Upper lobe of left lung (tissue), 6 donors: ENCODE measurements at regions not wholly inside any gene's neighbourhood (a gene's known extent, or its start where the extent isn't known, plus 50 kb on each side); places are given as distances from the start of the nearest gene placed in this dataset.

Experiments
- ATAC-seq, 2 donors: fragments of 200-7000 bp; cut with Tn5 transposase; one replicate each; pipeline ENCODE4 v1.9.1; 2022; ENCODE audit warnings: mild to moderate bottlenecking in 2 of 2, moderate library complexity in 2 of 2; ENCODE audit not compliant: low FRiP score in 2 of 2
- DNase-seq, 2 donors: peaks; one replicate each; pipeline ENCODE4 v3.0.0-alpha.2; 2019 to 2020
- H3K27ac ChIP-seq, 4 donors: fragments of 200-600 bp; sonication (generic); one replicate each; pipeline ENCODE4 v1.5.1; 2016 to 2019
- H3K27me3 ChIP-seq, 4 donors: fragments of 200-600 bp; sonication (generic); one replicate each; pipeline ENCODE4 v1.5.1; 2017 to 2019
- H3K36me3 ChIP-seq, 4 donors: fragments of 200-600 bp; sonication (generic); one replicate each; pipeline ENCODE4 v1.5.1; 2016 to 2019
- H3K4me1 ChIP-seq, 4 donors: fragments of 200-600 bp; sonication (generic); one replicate each; pipeline ENCODE4 v1.5.1; 2018 to 2019
- H3K4me3 ChIP-seq, 4 donors: fragments of 200-600 bp; sonication (generic); one replicate each; pipeline ENCODE4 v1.5.1; 2017 to 2019; ENCODE audit warnings: mild to moderate bottlenecking in 2 of 4, moderate library complexity in 1 of 4
- H3K9me3 ChIP-seq, 4 donors: fragments of 200-600 bp; sonication (generic); one replicate each; pipeline ENCODE4 v1.5.1; 2018 to 2019
- CTCF ChIP-seq, 6 experiments: fragments of 450-650 bp in 4 of 6; fragments of 200-600 bp in 2 of 6; sonication (generic) in 2 of 6; IDR thresholded peaks; one replicate each; pipeline ENCODE4 v1.5.1; 2016 to 2019; ENCODE audit warnings: antibody characterized with exemption in 6 of 6
- EP300 ChIP-seq, 4 donors: sonication (generic); formaldehyde crosslinking; IDR thresholded peaks; one replicate each; pipeline ENCODE4 v1.5.1; 2017; ENCODE audit warnings: antibody characterized with exemption in 4 of 4, control low read depth in 2 of 4
- POLR2A ChIP-seq, 4 donors: fragments of 450-650 bp; IDR thresholded peaks; one replicate each; pipeline ENCODE4 v1.5.1; 2016 to 2017; ENCODE audit warnings: antibody characterized with exemption in 4 of 4, mild to moderate bottlenecking in 2 of 4
- POLR2AphosphoS5 ChIP-seq, 2 donors: sonication (generic); formaldehyde crosslinking; IDR thresholded peaks; one replicate each; pipeline ENCODE4 v1.5.1; 2017; ENCODE audit warnings: antibody characterized with exemption in 2 of 2
- WGBS, 2 donors: methylation state at CpG; one replicate each; pipeline ENCODE4 v1.1.5; 2017 to 2018; 5-methylcytosine and 5-hydroxymethylcytosine counted together
- donor health status: DM: no; HTN: no; CAD: no; lungs with moderate emphysema.
- donor health status: DM: no; HTN: yes; CAD: no; lungs with severe emphysema.

DNA sequence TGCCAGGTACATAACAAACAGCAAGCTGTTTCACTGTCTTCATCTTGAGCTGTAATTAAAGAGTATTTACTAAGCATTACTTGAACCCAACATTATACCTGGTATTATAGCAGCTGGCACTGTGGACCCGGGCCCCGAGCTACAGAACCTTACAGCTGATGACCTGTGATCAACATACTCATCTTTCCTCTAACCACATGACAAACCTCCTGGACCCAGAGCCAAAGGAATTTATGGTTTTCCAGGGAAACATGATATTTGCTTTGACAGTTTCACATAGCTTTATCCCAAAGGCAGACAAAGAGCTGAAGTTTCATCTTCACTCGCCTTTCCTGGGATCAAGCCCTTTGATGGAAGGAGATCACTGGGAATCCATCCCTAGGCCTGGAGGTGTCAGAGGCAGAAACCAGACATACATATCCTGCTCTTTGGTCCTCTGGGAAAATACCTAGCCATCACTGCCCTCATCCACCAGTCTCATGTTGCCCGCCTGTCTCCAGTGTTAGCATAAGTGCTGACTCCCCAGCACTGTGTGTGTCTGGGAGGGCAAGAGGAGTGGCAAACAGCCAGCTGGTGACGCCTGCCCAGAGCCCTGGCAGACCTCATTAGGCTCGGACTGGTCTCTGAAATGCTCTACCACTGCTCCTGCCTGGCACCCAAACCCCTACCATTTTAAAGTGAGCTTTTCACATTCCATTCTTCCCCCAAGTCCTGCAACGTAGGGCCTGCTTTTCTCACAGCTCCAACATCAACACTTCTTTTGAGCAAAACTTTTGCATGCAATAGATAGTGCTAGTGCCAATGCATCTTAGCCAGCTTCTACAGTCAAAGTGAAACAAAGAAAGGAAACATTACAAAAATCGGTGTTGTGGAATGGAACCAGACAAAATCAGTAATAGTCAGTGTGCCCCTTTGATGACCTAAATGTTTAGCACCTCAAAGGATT, 138.8 kb upstream of the CTAGE1 start:
- Histone ChIP-seq H3K27me3 (no peaks in the 10 kb centered on the region), H3K9me3 (no peaks in the 10 kb centered on the region), H3K27ac (peak overlapping the region in 1 of 4 donors; percentile 1), H3K4me3 (no peak overlapping the region), H3K36me3 (no peaks in the 10 kb centered on the region), H3K4me1 (peaks cover 3 to 16% (median 10%) of the 10 kb centered on the region in 4 donors)
- no peak for DNase-seq
- WGBS, 2 donors, result 65 to 74% methylated on average over 8 of the region's 8 CpGs
- no peak for ATAC-seq
- TF ChIP-seq CTCF (IDR thresholded peaks at IDR 0.05) (no peak), POLR2AphosphoS5 (IDR thresholded peaks at IDR 0.05) (no peak), EP300 (IDR thresholded peaks at IDR 0.05) (no peak), POLR2A (IDR thresholded peaks at IDR 0.05) (no peak)

- Histone ChIP-seq H3K27me3 (no peaks in the 10 kb centered on the region), H3K9me3 (no peaks in the 10 kb centered on the region), H3K4me3 (no peak overlapping the region), H3K4me1 (peaks cover 3 to 16% (median 10%) of the 10 kb centered on the region in 4 donors), H3K36me3 (no peaks in the 10 kb centered on the region), H3K27ac (peak overlapping the region in 1 of 4 donors; percentile 1)
- 81% methylated on average over 12 of the region's 12 CpGs for whole genome bisulfite sequencing, 2 donors
- DNase-seq, result no peak
- ATAC-seq, result no peak
- TF ChIP-seq POLR2AphosphoS5 (IDR thresholded peaks at IDR 0.05) (no peak), POLR2A (IDR thresholded peaks at IDR 0.05) (no peak), EP300 (IDR thresholded peaks at IDR 0.05) (no peak)
These were observed 139.6 kb upstream of the CTAGE1 start for GRCh38 chr18:22557168-22557941.

DNA sequence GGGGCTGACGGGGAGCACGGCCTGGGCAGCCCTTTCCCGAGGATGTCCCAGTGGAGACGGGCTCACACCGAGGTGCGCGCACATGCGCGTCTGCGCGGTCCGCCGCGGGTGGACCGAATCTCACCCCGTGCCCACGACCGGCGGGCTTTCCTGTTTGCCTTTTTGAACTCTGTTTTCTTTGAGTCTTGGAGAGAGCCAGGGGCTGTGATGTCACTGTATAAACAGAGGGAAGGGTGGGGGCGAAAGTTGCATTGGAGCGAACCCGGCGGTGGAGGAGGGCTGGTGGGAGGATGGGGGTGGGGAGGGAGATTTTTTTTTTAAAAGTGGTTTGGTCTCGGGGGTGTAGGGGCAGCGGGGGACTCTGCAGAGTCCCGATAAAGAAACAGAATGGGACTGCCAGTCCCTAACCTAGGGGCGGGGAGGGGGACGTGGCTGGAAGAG, 141.2 kb upstream of the CTAGE1 start:
- peak overlapping the region; percentile 44 to 60 (median 52) for H3K4me3 ChIP-seq
- DNase-seq, result peak; percentile 51 to 89
- ATAC-seq, result peak; percentile 64 to 76
- no peaks in the 10 kb centered on the region for H3K27me3 ChIP-seq
- TF ChIP-seq POLR2A (IDR thresholded peaks at IDR 0.05) (no peak), EP300 (IDR thresholded peaks at IDR 0.05) (no peak), CTCF (IDR thresholded peaks at IDR 0.05) (no peak), POLR2AphosphoS5 (IDR thresholded peaks at IDR 0.05) (peak; percentile 44 to 50)
- no peaks in the 10 kb centered on the region for H3K9me3 ChIP-seq
- H3K27ac ChIP-seq, result peak overlapping the region; percentile 86 to 95 (median 88)
- 3 to 9% methylated on average over 28 of the region's 28 CpGs for WGBS, 2 donors
- no peaks in the 10 kb centered on the region for H3K36me3 ChIP-seq
- peaks cover 3 to 27% (median 20%) of the 10 kb centered on the region in 4 donors for H3K4me1 ChIP-seq

GRCh38 chr18:22559414-22560274, 141.9 kb upstream of the CTAGE1 start:
- Histone ChIP-seq H3K4me1 (peaks cover 3 to 27% (median 20%) of the 10 kb centered on the region in 4 donors), H3K27ac (peak overlapping the region; percentile 86 to 95 (median 88)), H3K36me3 (no peaks in the 10 kb centered on the region), H3K4me3 (peak overlapping the region; percentile 44 to 60 (median 52)), H3K9me3 (no peaks in the 10 kb centered on the region), H3K27me3 (no peaks in the 10 kb centered on the region)
- WGBS, 2 donors, result 1 to 5% methylated on average over 20 to 59 of the region's 63 CpGs
- TF ChIP-seq CTCF (IDR thresholded peaks at IDR 0.05), result peak in 4 of 6 experiments; percentile 34 to 50 (median 38)
- peak in 1 of 2 donors; percentile 6 for TF ChIP-seq POLR2AphosphoS5 (IDR thresholded peaks at IDR 0.05)
- no peak for TF ChIP-seq EP300 (IDR thresholded peaks at IDR 0.05)
- ATAC-seq (peak; percentile 77 to 92), DNase-seq (peak; percentile 66 to 92)
